HG03045 (cell line): ENCODE measurements at regions not wholly inside any gene's neighbourhood (a gene's known extent, or its start where the extent isn't known, plus 50 kb on each side); places are given as distances from the start of the nearest gene placed in this dataset.
"Not testable (repeated sequence)": the region's sequence is repeated elsewhere in the genome, so short reads cannot be mapped to it uniquely, and the experiment has no call there.

Source experiments
- ATAC-seq: cut with Tn5 transposase; IDR thresholded peaks from one replicate; pipeline ENCODE4 v1.9.1; 2021; ENCODE audit warnings: mild to moderate bottlenecking, moderate library complexity; ENCODE audit not compliant: unreplicated experiment

DNA sequence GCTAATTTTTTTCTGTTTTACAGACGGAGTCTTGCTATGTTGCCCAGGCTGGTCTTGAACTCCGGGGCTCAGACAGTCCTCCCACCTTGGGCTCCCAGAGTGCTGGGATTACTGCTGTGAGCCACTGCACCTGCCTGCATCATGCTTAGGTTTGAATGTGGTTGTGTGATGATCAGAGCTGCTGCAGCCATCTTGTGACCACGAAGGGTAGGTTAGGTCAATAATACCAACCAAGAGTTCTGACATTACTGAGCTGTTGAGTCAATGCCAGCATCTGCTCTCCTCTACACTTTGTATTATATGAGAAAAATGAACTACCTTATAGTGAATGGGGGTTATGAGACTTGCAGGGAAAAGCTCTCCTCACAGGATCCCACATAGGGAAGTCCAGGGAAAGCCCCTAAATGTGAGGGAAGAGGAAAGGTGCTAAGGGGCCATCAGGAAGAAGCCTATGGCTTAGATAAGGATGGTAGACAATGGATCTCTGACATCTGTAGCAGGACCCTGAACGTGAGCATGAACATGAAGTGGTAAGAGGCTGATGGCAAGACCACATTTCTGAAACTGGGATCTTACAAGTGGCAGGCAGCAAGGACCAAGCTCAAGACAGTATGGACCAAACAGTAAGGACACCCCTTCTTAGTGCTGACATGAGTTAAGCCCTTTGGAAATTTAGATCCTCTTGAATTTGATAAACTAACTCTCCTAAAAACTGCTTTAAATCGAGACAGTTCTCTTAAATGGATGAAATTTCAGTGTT is 75.7 kb upstream of the ZNF169 start:
- no peak for ATAC-seq

DNA sequence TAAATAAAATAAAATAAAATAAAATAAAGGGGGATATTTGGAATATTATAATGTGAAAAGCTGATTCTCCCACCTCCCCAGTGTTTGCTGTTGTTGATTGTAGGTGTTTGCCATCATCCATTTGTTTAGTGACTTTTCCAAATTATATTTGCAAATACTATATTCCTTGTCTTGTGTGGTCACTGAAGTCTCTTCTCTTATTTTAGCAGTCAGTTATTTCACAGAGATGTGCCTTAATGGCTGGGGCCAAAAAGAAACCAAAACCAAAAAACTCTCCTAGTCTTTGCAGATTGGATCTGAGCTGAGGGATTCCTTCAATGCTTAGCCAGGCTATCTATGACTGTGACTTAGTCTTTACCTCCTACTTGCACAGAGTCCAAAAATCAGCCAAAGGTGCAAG is 70.9 kb upstream of the ZNF169 start:
- ATAC-seq: no peak

DNA sequence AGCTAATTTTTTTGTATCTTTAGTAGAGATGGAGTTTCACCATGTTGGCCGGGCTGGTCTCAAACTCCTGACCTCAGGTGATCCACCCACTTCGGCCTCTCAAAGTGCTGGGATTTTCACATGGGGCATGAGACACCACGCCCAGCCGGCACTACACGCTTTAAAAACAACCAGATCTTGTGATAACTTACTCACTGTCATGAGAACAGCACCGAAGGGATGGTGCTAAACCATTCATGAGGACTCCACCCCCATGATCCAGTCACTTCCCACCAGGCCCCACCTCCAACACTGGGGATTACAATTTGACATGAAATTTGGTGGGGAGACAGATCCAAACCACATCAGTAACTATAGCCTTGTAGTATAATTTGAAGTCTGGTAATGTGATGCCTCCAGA is 67.4 kb upstream of the ZNF169 start:
- not testable (repeated sequence) for ATAC-seq

DNA sequence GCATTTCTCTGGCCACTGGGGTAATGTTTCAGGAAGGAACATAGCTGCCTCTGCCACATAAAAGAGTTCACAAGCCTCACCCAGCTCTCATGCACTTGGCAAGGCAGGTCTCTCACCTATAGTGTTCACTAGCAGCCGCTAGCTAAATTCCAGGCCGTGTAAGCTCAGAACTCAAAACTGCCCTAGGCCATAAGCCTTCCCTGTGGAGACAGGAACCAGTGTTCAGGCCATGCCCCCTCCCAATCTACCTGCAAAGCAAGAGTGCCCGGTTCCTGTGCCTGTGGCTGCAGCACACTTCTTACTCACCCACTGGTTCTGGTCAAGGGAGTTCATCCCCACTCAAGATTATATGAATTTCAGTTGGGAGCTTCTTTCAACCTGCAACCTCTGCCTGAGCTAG is 60.7 kb upstream of the ZNF169 start:
- ATAC-seq: no peak

DNA sequence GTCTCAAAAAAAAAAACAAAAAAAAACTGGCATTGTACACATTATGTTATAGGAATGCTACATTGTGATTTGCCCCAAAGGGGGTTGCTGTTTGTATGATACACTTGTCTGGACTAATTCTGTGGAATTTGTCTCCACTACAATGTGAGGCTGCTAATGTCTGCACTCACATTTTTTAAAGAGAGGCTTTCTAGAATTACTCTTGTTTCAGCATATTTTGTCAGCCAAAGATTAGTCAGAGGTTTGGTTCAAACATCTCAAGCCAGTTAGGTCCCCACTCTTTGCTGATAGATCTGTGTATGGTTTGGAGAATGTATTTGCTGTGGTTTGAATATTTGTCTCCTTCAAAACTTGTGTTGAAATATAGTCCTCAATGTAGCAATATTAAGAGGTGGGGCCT is 59.3 kb upstream of the ZNF169 start:
- no peak for ATAC-seq

DNA sequence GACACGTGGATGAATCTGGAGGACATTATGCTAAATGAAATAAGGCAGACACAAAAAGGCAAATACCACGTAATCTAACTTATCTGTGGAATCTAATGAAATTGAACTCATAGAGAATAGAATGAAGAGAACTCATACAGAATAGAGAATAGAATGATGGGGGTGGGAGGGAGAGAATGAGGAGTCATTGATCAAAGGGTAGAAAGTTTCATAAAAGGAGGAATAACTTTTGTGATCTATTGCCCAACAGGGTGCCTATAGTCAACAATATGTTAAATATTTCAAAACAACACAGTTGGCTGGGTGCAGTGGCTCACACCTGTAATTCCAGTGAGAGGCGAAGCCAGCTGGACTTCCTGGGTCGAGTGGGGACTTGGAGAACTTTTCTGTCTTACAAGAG is 54.9 kb upstream of the ZNF169 start:
- ATAC-seq: no peak

DNA sequence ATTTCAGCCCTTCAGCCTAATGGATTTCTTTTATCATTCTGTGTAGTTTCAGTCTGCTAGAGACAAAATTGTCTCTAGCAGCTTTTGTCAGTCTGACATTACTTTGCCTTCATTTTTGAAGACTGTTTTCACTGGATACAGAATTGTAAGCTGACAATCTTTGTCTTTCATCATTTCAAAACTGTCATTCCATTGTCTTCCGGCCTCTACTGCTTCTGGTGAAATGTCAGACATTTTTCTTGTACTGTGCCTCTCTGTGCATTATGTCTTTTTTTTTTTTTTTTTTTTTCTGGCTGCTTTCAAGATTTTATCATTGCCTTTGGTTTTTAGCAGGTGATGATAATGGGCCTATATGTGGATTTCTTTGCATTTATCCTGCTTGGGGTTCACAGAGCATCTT is 51.3 kb upstream of the ZNF169 start:
- ATAC-seq: no peak
